ENCODE measurements at regions not wholly inside any gene's neighbourhood (a gene's known extent, or its start where the extent isn't known, plus 50 kb on each side); places are given as distances from the start of the nearest gene placed in this dataset.
"Not testable (repeated sequence)": the region's sequence is repeated elsewhere in the genome, so short reads cannot be mapped to it uniquely, and the experiment has no call there.

DNA sequence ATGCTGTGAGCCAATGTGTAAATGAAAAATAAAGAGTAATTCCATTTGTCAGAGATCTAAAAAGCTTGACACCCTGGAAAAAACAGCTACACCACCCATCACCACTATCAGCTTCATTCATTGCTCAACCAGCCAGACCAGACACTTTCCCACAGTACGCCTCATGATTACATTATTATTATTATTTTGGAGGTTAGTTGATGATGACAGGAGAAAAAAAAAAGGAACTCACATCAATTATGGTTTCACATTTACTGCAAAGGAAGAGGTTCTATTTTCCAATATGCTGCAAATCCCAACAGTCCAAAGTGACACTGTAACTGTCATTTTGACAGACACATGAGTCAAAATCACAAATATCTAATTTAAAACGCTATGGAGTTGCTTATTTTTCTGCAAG lies 134.7 kb upstream of the TSC22D2 start:
- DNase-seq (ENCODE audit: low spot score): no peak
- no peaks in the 10 kb centered on the region for H3K36me3 Mint-ChIP-seq (ENCODE audit: low read depth)
- no peaks in the 10 kb centered on the region for H3K9me3 Mint-ChIP-seq (ENCODE audit: low read depth)
- peaks cover 67% of the 10 kb centered on the region for H3K4me1 Mint-ChIP-seq (ENCODE audit: low read depth)
- TF ChIP-seq, protein P1, sequence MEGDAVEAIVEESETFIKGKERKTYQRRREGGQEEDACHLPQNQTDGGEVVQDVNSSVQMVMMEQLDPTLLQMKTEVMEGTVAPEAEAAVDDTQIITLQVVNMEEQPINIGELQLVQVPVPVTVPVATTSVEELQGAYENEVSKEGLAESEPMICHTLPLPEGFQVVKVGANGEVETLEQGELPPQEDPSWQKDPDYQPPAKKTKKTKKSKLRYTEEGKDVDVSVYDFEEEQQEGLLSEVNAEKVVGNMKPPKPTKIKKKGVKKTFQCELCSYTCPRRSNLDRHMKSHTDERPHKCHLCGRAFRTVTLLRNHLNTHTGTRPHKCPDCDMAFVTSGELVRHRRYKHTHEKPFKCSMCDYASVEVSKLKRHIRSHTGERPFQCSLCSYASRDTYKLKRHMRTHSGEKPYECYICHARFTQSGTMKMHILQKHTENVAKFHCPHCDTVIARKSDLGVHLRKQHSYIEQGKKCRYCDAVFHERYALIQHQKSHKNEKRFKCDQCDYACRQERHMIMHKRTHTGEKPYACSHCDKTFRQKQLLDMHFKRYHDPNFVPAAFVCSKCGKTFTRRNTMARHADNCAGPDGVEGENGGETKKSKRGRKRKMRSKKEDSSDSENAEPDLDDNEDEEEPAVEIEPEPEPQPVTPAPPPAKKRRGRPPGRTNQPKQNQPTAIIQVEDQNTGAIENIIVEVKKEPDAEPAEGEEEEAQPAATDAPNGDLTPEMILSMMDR (IDR thresholded peaks at IDR 0.05): no peak
- H3K27ac Mint-ChIP-seq (ENCODE audit: unreplicated experiment): no peak overlapping the region
- H3K27me3 Mint-ChIP-seq (ENCODE audit: low read depth): no peaks in the 10 kb centered on the region
- H3K4me3 Mint-ChIP-seq (ENCODE audit: unreplicated experiment): no peak overlapping the region

DNA sequence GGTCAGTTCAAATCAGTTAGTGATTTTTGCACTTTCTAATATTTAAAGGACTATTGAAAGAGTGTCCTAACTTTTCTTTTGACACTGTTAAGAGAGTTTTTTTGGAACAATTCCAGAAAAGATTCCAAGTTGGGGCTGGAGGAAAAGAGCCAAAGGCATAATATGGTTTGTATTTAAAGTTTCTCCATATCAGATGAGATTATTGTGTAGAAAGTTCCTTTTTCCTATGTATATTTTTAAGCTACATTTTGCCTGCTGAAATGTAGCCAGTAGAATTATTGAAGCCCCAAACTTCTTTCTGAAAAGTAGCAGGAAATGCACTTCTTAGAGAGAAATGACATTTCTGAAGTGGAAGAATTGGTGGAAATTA lies 136.5 kb upstream of the TSC22D2 start:
- TF ChIP-seq, protein P1 (IDR thresholded peaks at IDR 0.05): no peak
- Mint-ChIP-seq H3K4me1 (ENCODE audit: low read depth) (peaks cover 51% of the 10 kb centered on the region), H3K4me3 (ENCODE audit: unreplicated experiment) (no peak overlapping the region), H3K27ac (ENCODE audit: unreplicated experiment) (no peak overlapping the region), H3K27me3 (ENCODE audit: low read depth) (no peaks in the 10 kb centered on the region), H3K36me3 (ENCODE audit: low read depth) (no peaks in the 10 kb centered on the region), H3K9me3 (ENCODE audit: low read depth) (no peaks in the 10 kb centered on the region)
- DNase-seq (ENCODE audit: low spot score): no peak

- no peaks in the 10 kb centered on the region for H3K27me3 Mint-ChIP-seq (ENCODE audit: low read depth)
- no peak overlapping the region for H3K27ac Mint-ChIP-seq (ENCODE audit: unreplicated experiment)
- no peaks in the 10 kb centered on the region for H3K36me3 Mint-ChIP-seq (ENCODE audit: low read depth)
- no peak overlapping the region for H3K4me3 Mint-ChIP-seq (ENCODE audit: unreplicated experiment)
- no peak for DNase-seq (ENCODE audit: low spot score)
- peaks cover 47% of the 10 kb centered on the region for H3K4me1 Mint-ChIP-seq (ENCODE audit: low read depth)
- TF ChIP-seq, protein P1 (IDR thresholded peaks at IDR 0.05): no peak
- no peaks in the 10 kb centered on the region for H3K9me3 Mint-ChIP-seq (ENCODE audit: low read depth)
These were observed 137.1 kb upstream of the TSC22D2 start for GRCh38 chr3:150270883-150271590.

GRCh38 chr3:150270444-150270843 lies 137.7 kb upstream of the TSC22D2 start:
- not testable (repeated sequence) for H3K27me3 Mint-ChIP-seq (ENCODE audit: low read depth); H3K27ac Mint-ChIP-seq (ENCODE audit: unreplicated experiment)

DNA sequence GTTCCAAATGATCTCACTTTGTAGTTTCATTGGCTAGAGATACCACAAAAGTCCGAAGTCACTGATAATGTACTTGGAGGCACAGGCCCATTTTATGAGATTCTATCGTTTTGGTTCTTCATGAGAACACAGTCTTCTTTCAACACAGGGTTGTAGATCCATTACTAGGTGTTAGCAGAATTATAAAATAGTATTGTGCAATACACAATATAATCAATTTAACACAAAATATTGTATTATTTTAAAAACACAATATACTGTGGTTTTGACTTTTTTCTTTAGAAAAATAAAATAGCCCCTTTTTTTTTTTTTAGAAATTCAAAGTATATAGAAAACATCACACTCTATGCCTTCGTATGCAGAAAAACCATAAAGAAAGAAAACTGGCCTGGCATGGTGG lies 138.6 kb upstream of the TSC22D2 start:
- H3K9me3 Mint-ChIP-seq (ENCODE audit: low read depth): no peaks in the 10 kb centered on the region
- no peak for DNase-seq (ENCODE audit: low spot score)
- H3K27ac Mint-ChIP-seq (ENCODE audit: unreplicated experiment): no peak overlapping the region
- no peaks in the 10 kb centered on the region for H3K36me3 Mint-ChIP-seq (ENCODE audit: low read depth)
- H3K4me3 Mint-ChIP-seq (ENCODE audit: unreplicated experiment): no peak overlapping the region
- TF ChIP-seq, protein P1 (IDR thresholded peaks at IDR 0.05): no peak
- H3K27me3 Mint-ChIP-seq (ENCODE audit: low read depth): no peaks in the 10 kb centered on the region
- peaks cover 47% of the 10 kb centered on the region for H3K4me1 Mint-ChIP-seq (ENCODE audit: low read depth)

More at GRCh38 chr3:150270444-150270843, 137.7 kb upstream of the TSC22D2 start:
- not testable (repeated sequence) for H3K4me3 Mint-ChIP-seq (ENCODE audit: unreplicated experiment); H3K36me3 Mint-ChIP-seq (ENCODE audit: low read depth); DNase-seq (ENCODE audit: low spot score); H3K9me3 Mint-ChIP-seq (ENCODE audit: low read depth)
- H3K4me1 Mint-ChIP-seq (ENCODE audit: low read depth): peaks cover 43% of the 10 kb centered on the region

Data from chondrocyte (in vitro differentiated cells).